UCSD-AML1 (cell line): ENCODE measurements at regions not wholly inside any gene's neighbourhood (a gene's known extent, or its start where the extent isn't known, plus 50 kb on each side); places are given as distances from the start of the nearest gene placed in this dataset.

Experiments
- DNase-seq: peaks from one replicate; lab custom pipeline; 2025; ENCODE audit not compliant: unreplicated experiment; lab: John Stamatoyannopoulos, UW

GRCh38 chr3:59424268-59425010 lies 374.6 kb upstream of the CFAP20DC start:
- no peak for DNase-seq

GRCh38 chr3:59423707-59424106 lies 373.9 kb upstream of the CFAP20DC start:
- no peak for DNase-seq

- no peak for DNase-seq
Measured at GRCh38 chr3:59422312-59422711, 372.5 kb upstream of the CFAP20DC start.

- DNase-seq: no peak
Measured at GRCh38 chr3:59418836-59419235, 369.0 kb upstream of the CFAP20DC start.

- no peak for DNase-seq
Measured at GRCh38 chr3:59412516-59412915, 362.7 kb upstream of the CFAP20DC start.

GRCh38 chr3:59411694-59412093 lies 361.9 kb upstream of the CFAP20DC start:
- no peak for DNase-seq

GRCh38 chr3:59411186-59411585 lies 361.4 kb upstream of the CFAP20DC start:
- DNase-seq: no peak

GRCh38 chr3:59408047-59408624 lies 358.3 kb upstream of the CFAP20DC start:
- no peak for DNase-seq

- DNase-seq: no peak
Measured at GRCh38 chr3:59407425-59407824, 357.6 kb upstream of the CFAP20DC start.

GRCh38 chr3:59406943-59407342 lies 357.1 kb upstream of the CFAP20DC start:
- no peak for DNase-seq

- DNase-seq: no peak
Measured at GRCh38 chr3:59404851-59405250, 355.0 kb upstream of the CFAP20DC start.

- DNase-seq: no peak
Measured at GRCh38 chr3:59404064-59404463, 354.2 kb upstream of the CFAP20DC start.

GRCh38 chr3:59401924-59402323 lies 352.1 kb upstream of the CFAP20DC start:
- no peak for DNase-seq

GRCh38 chr3:59392116-59392515 lies 342.3 kb upstream of the CFAP20DC start:
- no peak for DNase-seq

- DNase-seq: no peak
Measured at GRCh38 chr3:59391131-59391530, 341.3 kb upstream of the CFAP20DC start.

- no peak for DNase-seq
Measured at GRCh38 chr3:59388555-59389270, 338.9 kb upstream of the CFAP20DC start.

GRCh38 chr3:59386165-59386564 lies 336.3 kb upstream of the CFAP20DC start:
- DNase-seq: no peak

GRCh38 chr3:59385547-59385946 lies 335.7 kb upstream of the CFAP20DC start:
- no peak for DNase-seq

- no peak for DNase-seq
Measured at GRCh38 chr3:59381282-59381681, 331.5 kb upstream of the CFAP20DC start.

- no peak for DNase-seq
Measured at GRCh38 chr3:59380146-59380545, 330.3 kb upstream of the CFAP20DC start.

- no peak for DNase-seq
Measured at GRCh38 chr3:59374818-59375211, 325.0 kb upstream of the CFAP20DC start.

GRCh38 chr3:59374091-59374817 lies 324.4 kb upstream of the CFAP20DC start:
- DNase-seq: no peak
